GM19468 (cell line): ENCODE measurements at regions not wholly inside any gene's neighbourhood (a gene's known extent, or its start where the extent isn't known, plus 50 kb on each side); places are given as distances from the start of the nearest gene placed in this dataset.

Experiments used
- ATAC-seq: cut with Tn5 transposase; IDR thresholded peaks from one replicate; pipeline ENCODE4 v1.9.1; 2021; ENCODE audit warnings: mild to moderate bottlenecking, moderate library complexity, moderate number of reproducible peaks; ENCODE audit not compliant: unreplicated experiment; ENCODE audit errors: extremely low read depth

DNA sequence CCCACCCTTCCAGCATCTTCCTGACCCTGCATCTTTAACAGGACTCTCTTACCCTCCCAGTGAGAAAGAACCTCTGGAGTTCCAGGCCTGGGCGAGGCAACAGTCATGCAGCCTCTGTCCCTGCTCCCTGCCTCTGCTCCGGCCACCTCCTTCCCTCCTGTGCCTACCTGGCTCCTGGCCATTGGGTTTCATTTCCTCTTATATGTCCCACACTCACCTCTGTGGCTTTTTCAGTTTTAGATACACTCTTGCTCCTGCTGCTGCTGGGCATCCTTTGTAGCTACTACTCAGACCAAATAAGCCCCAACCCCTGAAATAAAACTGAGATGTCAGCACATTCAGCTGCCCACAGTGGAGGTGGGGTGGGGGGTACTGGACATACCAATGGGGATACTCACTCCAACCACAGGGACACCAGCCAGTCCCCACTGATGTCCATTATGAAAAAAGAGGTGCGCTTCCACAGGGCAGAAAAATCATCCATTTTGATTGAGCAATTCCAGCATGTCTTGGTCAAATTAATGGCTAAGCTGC is 99.1 kb upstream of the NRXN3 start:
- no peak for ATAC-seq

GRCh38 chr14:78073028-78073427 is 97.1 kb upstream of the NRXN3 start:
- no peak for ATAC-seq

- no peak for ATAC-seq
Observed at GRCh38 chr14:78074561-78074960, 95.6 kb upstream of the NRXN3 start.

DNA sequence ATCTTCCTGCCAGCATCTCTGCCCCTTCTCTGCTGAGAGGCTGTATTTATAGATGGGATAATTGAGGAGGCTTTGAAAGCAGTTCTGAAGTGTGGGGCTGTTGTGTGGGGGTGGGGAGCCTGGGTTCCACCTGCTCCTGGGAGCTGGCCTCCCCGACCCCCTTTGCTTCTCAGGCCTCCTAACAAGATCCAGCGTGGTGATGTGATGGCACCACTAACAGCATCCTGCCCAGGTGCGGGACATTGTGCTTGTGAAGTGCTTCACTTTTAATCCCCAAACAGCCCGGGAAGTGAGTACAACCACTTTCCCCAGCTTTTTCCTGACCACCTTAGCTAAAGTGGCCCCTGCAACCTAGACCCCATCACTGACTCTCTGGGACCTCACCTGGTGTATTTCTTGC is 95.1 kb upstream of the NRXN3 start:
- no peak for ATAC-seq

GRCh38 chr14:78075555-78076277 is 94.5 kb upstream of the NRXN3 start:
- no peak for ATAC-seq

DNA sequence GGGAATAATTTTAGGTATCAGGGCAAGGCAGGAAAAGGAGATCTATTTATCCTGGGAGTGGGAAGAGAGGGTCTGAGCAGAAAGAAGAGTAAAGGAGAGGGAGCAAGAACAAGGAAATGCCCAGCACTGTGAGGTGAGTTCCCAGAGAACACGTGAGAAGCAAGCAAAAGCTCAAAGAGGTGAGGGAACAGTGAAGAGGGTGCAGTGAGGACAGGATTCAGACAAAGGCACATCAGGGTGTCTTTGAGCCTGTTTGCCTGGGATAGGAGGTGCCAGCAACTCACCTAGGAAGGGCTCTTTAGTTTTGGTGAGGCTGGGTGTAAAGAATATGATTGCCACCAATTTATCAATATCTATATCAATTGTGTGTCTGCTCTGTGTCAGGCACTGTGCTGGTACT is 88.9 kb upstream of the NRXN3 start:
- no peak for ATAC-seq

DNA sequence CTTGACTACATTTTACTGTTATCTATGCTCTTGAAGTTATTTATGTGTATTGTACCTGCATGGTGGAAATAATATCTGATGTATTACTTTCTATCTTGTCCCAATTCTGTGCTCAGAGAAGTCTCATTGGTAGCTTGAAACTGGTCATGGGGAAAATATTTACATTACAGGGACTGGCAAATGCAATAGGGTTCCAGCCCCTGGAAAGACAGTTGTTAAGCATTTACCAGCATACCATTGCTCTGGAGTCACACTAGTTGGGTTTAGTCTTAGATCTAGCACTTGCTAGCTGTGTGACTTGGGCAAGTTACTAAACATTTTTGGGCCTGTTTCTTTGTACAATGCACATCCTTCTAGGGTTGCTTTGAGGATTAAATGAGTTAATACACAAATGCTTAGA is 86.3 kb upstream of the NRXN3 start:
- no peak for ATAC-seq

- no peak for ATAC-seq
Observed at GRCh38 chr14:78086342-78086741, 83.8 kb upstream of the NRXN3 start.

GRCh38 chr14:78088916-78089315 is 81.3 kb upstream of the NRXN3 start:
- no peak for ATAC-seq

GRCh38 chr14:78090864-78091263 is 79.3 kb upstream of the NRXN3 start:
- ATAC-seq, result no peak

DNA sequence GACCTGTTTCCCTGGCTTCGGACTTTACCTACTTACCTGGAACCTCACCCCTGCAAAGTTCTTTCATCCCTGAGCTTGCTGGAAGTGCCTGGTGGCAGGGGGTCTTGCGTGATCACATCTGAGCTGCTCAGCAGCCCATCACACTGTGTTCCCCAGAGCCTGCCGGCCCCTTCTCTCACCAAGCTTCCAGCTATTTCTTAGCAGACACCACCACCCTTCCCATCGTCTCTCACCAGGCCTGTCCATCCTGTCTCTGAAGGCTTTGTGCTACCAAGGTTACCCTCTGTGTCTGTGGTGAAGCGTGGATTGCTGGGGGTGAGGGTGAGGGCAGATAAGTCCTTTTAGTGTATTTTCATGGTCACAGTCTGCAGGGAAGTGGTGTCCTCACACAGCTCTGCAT is 78.8 kb upstream of the NRXN3 start:
- ATAC-seq, result no peak

- ATAC-seq, result no peak
Observed at GRCh38 chr14:78092040-78092439, 78.1 kb upstream of the NRXN3 start.

DNA sequence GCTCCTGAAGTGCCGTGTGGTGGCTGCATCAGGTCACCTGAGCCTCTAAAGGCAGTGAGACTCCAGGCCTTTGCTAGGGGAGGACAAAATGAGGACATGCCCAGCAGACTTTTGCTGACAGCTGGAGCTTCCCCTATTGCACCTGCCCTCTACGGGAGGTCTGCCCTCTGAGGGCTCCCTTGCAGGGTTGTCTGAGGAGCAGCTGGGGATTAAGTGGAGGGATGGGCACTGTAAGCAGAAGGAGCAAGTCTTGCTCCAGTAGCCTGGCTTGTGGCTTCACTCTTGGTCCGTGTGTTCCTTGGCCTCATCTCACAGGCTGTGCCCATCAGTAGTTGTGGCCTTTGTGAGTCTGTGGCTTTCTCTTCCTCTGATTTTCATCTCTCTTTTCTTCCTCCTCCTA is 66.9 kb upstream of the NRXN3 start:
- ATAC-seq, result no peak

- ATAC-seq, result no peak
Observed at GRCh38 chr14:78104160-78104559, 66.0 kb upstream of the NRXN3 start.

DNA sequence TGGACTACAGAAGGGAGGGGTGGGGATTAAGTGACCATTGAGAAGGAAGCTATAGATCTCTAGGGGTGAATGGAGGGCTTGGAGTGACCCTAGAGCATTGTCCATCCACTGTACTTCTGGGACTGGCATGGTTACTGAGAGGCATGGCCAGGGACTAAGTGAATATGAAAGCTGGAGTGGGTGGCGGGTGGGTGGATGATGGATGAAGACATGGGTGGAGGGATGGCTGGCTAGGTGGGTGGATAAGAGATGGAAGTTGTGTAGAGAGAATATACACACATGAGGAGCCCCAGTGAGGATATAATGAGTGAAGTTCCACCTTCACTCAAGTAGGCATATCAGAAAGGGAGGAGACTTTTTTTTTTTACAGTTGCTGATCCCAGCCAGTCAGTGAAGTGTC is 65.5 kb upstream of the NRXN3 start:
- ATAC-seq, result no peak

DNA sequence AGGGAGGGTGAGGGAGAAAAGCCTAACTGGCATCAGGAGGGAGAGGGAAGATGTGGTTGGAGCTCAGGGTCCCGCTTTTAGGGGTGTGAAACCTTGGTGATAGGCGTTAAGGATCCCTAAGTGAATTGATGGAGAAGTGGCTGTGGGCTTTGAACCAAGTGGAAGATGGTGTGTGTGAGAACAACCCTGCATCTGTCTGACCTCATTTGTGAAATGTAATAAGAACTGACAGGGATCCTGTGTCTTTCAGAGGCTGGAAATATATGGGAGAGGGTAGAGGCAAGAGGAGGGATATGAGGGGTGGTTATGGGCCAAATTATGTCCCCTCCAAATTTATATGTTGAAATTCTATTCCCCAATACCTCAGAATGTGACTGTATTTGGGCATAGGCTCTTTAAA is 63.8 kb upstream of the NRXN3 start:
- no peak for ATAC-seq

GRCh38 chr14:78107166-78107565 is 63.0 kb upstream of the NRXN3 start:
- ATAC-seq, result no peak

GRCh38 chr14:78119440-78119839 is 50.7 kb upstream of the NRXN3 start:
- no peak for ATAC-seq
